SU-DHL-6 (cell line): ENCODE measurements at regions not wholly inside any gene's neighbourhood (a gene's known extent, or its start where the extent isn't known, plus 50 kb on each side); places are given as distances from the start of the nearest gene placed in this dataset.

Experiments
- H2AFZ ChIP-seq: fragments of 200-600 bp; sonication (generic); 2 replicates; pipeline ENCODE4 v1.6.1; 2014; ENCODE audit warnings: low read depth, mild to moderate bottlenecking, moderate library complexity, mixed read lengths, antibody characterized with exemption, low read length; ENCODE audit not compliant: severe bottlenecking
- H3F3A ChIP-seq: fragments of 200-600 bp; shearing (Covaris generic); 2 replicates; pipeline ENCODE4 v1.6.0; 2016; ENCODE audit warnings: antibody characterized with exemption, mild to moderate bottlenecking; ENCODE audit not compliant: insufficient read depth
- H3K27ac ChIP-seq: fragments of 200-600 bp; sonication (generic); 2 replicates; pipeline ENCODE4 v1.5.1; 2016; ENCODE audit warnings: low read depth, mild to moderate bottlenecking, low read length, moderate library complexity, mixed read lengths
- H3K27me3 ChIP-seq: fragments of 200-600 bp; sonication (generic), shearing (Covaris generic); 2 replicates; pipeline ENCODE4 v1.6.0; 2014; ENCODE audit warnings: mild to moderate bottlenecking, low read length
- H3K36me3 ChIP-seq: fragments of 200-600 bp; sonication (generic); 2 replicates; pipeline ENCODE4 v1.6.1; 2014; ENCODE audit warnings: mild to moderate bottlenecking, low read length, mixed read lengths
- H3K4me2 ChIP-seq: fragments of 300-600, 200-600 bp; shearing (Covaris generic), sonication (generic); 2 replicates; pipeline ENCODE4 v1.6.0; 2014; ENCODE audit warnings: low read length, low read depth, mild to moderate bottlenecking; ENCODE audit not compliant: poor library complexity, severe bottlenecking
- H3K4me3 ChIP-seq: fragments of 200-600 bp; sonication (generic); 2 replicates; pipeline ENCODE4 v1.5.1; 2014; ENCODE audit warnings: antibody characterized with exemption, low read length, mild to moderate bottlenecking, mixed read lengths; ENCODE audit not compliant: insufficient read depth, poor library complexity, severe bottlenecking
- H3K79me2 ChIP-seq: fragments of 200-600 bp; sonication (generic); 2 replicates; pipeline ENCODE4 v1.6.1; 2014; ENCODE audit warnings: mild to moderate bottlenecking, low read length, moderate library complexity; ENCODE audit not compliant: insufficient read depth
- H3K9ac ChIP-seq: fragments of 200-600 bp; sonication (generic); 2 replicates; pipeline ENCODE4 v1.7.0; 2014; ENCODE audit warnings: mild to moderate bottlenecking, low read length
- H3K9me2 ChIP-seq: fragments of 200-600 bp; sonication (generic); replicated peaks from 2 replicates; pipeline ENCODE4 v1.6.1; 2014; ENCODE audit warnings: low read length; ENCODE audit not compliant: insufficient read depth
- H3K9me3 ChIP-seq: fragments of 200-600 bp; sonication (generic); 2 replicates; pipeline ENCODE4 v1.6.1; 2014; ENCODE audit warnings: low read length, mixed read lengths; ENCODE audit not compliant: insufficient read depth
- H4K20me1 ChIP-seq: fragments of 200-600 bp; sonication (generic); 2 replicates; pipeline ENCODE4 v1.6.1; 2014; ENCODE audit warnings: low read depth, mild to moderate bottlenecking, antibody characterized with exemption, low read length, moderate library complexity, mixed read lengths
- CTCF ChIP-seq: fragments of 200-600 bp; sonication (generic); IDR thresholded peaks from one replicate; pipeline ENCODE4 v1.5.1; 2017; ENCODE audit warnings: antibody characterized with exemption, mild to moderate bottlenecking, low read length, moderate library complexity; ENCODE audit not compliant: insufficient read depth, poor library complexity, severe bottlenecking
- EZH2phosphoT487 ChIP-seq: fragments of 200-600 bp; sonication (generic), shearing (Covaris generic); conservative IDR thresholded peaks from 2 replicates; pipeline ENCODE4 v1.6.1; 2018; ENCODE audit warnings: mild to moderate bottlenecking, antibody characterized with exemption, low read length, moderate library complexity, mixed read lengths

GRCh38 chr1:217342105-217342504 is 288.8 kb downstream of the GPATCH2 start:
- H3K9me3 ChIP-seq, result no peaks in the 10 kb centered on the region
- no peak overlapping the region for H2AFZ ChIP-seq
- TF ChIP-seq CTCF (no peak), EZH2phosphoT487 (no peak)
- H3F3A ChIP-seq, result no peaks in the 10 kb centered on the region
- no peak overlapping the region for H3K4me2 ChIP-seq
- H3K27me3 ChIP-seq, result no peaks in the 10 kb centered on the region
- no peak overlapping the region for H3K9ac ChIP-seq
- H3K27ac ChIP-seq, result no peak overlapping the region
- H3K79me2 ChIP-seq, result no peaks in the 10 kb centered on the region
- H4K20me1 ChIP-seq, result no peaks in the 10 kb centered on the region
- H3K9me2 ChIP-seq, result no peaks in the 10 kb centered on the region
- no peak overlapping the region for H3K4me3 ChIP-seq
- H3K36me3 ChIP-seq, result no peaks in the 10 kb centered on the region

GRCh38 chr1:217336724-217337123 is 294.2 kb downstream of the GPATCH2 start:
- H3K9me3 ChIP-seq, result no peaks in the 10 kb centered on the region
- TF ChIP-seq CTCF (no peak), EZH2phosphoT487 (no peak)

GRCh38 chr1:217333939-217334338 is 297.0 kb downstream of the GPATCH2 start:
- TF ChIP-seq CTCF (peak; percentile 46), EZH2phosphoT487 (no peak)

More at GRCh38 chr1:217336724-217337123, 294.2 kb downstream of the GPATCH2 start:
- Histone ChIP-seq H3K27ac (no peak overlapping the region), H3F3A (no peaks in the 10 kb centered on the region), H3K79me2 (no peaks in the 10 kb centered on the region), H3K27me3 (no peaks in the 10 kb centered on the region), H4K20me1 (no peaks in the 10 kb centered on the region), H3K9me2 (no peaks in the 10 kb centered on the region), H2AFZ (no peak overlapping the region), H3K4me3 (no peak overlapping the region), H3K9ac (no peak overlapping the region), H3K36me3 (no peaks in the 10 kb centered on the region), H3K4me2 (no peak overlapping the region)

GRCh38 chr1:217332431-217333065 is 298.3 kb downstream of the GPATCH2 start:
- Histone ChIP-seq H3K4me2 (no peak overlapping the region), H2AFZ (no peak overlapping the region), H3K9me2 (no peaks in the 10 kb centered on the region), H3F3A (no peaks in the 10 kb centered on the region), H4K20me1 (no peaks in the 10 kb centered on the region), H3K9ac (no peak overlapping the region), H3K79me2 (no peaks in the 10 kb centered on the region), H3K27me3 (no peaks in the 10 kb centered on the region), H3K9me3 (no peaks in the 10 kb centered on the region), H3K4me3 (no peak overlapping the region), H3K36me3 (no peaks in the 10 kb centered on the region), H3K27ac (no peak overlapping the region)
- TF ChIP-seq CTCF, result no peak
- TF ChIP-seq EZH2phosphoT487, result no peak

More at GRCh38 chr1:217333939-217334338, 297.0 kb downstream of the GPATCH2 start:
- Histone ChIP-seq H3K27ac (no peak overlapping the region), H3K9ac (no peak overlapping the region), H3K4me3 (no peak overlapping the region), H2AFZ (no peak overlapping the region), H3F3A (no peaks in the 10 kb centered on the region), H3K79me2 (no peaks in the 10 kb centered on the region), H3K9me3 (no peaks in the 10 kb centered on the region), H3K36me3 (no peaks in the 10 kb centered on the region), H4K20me1 (no peaks in the 10 kb centered on the region), H3K9me2 (no peaks in the 10 kb centered on the region), H3K27me3 (no peaks in the 10 kb centered on the region), H3K4me2 (no peak overlapping the region)
